ENCODE measurements at regions not wholly inside any gene's neighbourhood (a gene's known extent, or its start where the extent isn't known, plus 50 kb on each side); places are given as distances from the start of the nearest gene placed in this dataset.

GRCh38 chr1:194281376-194281775, 1095.0 kb upstream of the B3GALT2 start:
- TF ChIP-seq, protein P1, sequence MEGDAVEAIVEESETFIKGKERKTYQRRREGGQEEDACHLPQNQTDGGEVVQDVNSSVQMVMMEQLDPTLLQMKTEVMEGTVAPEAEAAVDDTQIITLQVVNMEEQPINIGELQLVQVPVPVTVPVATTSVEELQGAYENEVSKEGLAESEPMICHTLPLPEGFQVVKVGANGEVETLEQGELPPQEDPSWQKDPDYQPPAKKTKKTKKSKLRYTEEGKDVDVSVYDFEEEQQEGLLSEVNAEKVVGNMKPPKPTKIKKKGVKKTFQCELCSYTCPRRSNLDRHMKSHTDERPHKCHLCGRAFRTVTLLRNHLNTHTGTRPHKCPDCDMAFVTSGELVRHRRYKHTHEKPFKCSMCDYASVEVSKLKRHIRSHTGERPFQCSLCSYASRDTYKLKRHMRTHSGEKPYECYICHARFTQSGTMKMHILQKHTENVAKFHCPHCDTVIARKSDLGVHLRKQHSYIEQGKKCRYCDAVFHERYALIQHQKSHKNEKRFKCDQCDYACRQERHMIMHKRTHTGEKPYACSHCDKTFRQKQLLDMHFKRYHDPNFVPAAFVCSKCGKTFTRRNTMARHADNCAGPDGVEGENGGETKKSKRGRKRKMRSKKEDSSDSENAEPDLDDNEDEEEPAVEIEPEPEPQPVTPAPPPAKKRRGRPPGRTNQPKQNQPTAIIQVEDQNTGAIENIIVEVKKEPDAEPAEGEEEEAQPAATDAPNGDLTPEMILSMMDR (IDR thresholded peaks at IDR 0.05): no peak
- no peak for TF ChIP-seq POLR2AphosphoS5 (IDR thresholded peaks at IDR 0.05)
